D721Med (cell line): ENCODE measurements at regions not wholly inside any gene's neighbourhood (a gene's known extent, or its start where the extent isn't known, plus 50 kb on each side); places are given as distances from the start of the nearest gene placed in this dataset.

Experiments
- DNase-seq: peaks from one replicate; pipeline ENCODE4 v3.0.0; 2011; ENCODE audit warnings: low spot score; ENCODE audit not compliant: insufficient read length
- FAIRE-seq: peaks from 2 replicates; lab custom pipeline; 2011; peaks lifted over from hg19 to GRCh38; lab: Jason Lieb, UNC
- CTCF ChIP-seq: IDR thresholded peaks from 2 replicates; pipeline ENCODE4 v1.5.1; 2012; ENCODE audit warnings: mild to moderate bottlenecking, control low read depth; ENCODE audit not compliant: insufficient read depth; ENCODE audit errors: missing control alignments

DNA sequence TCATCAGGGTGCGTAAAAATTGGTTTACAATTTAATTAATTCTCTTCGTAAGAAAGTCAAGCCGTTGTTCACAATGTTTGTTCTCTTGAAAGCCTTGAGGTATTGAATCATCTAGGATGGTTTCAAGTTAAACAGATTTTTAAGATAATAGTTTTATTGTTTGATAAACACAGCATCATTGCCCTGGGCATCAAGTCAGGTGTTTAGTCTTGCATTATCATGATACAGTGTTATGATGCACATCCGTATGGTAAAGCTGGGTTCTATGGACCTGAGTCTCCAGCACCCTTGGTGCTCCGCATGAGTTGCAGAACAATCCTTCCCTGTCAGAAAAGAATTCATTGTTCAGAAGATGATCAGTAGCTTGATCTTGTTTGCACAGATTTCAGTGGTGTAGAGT is 359.5 kb downstream of the LMO4 start:
- no peak for DNase-seq
- TF ChIP-seq CTCF, result no peak
- no peak for FAIRE-seq

- TF ChIP-seq CTCF, result no peak
- FAIRE-seq, result no peak
Observed at GRCh38 chr1:87689487-87689886, 360.8 kb downstream of the LMO4 start.

GRCh38 chr1:87696483-87696882 is 367.8 kb downstream of the LMO4 start:
- DNase-seq (no peak), FAIRE-seq (no peak)
- TF ChIP-seq CTCF, result no peak

More at GRCh38 chr1:87689487-87689886, 360.8 kb downstream of the LMO4 start:
- DNase-seq, result no peak

DNA sequence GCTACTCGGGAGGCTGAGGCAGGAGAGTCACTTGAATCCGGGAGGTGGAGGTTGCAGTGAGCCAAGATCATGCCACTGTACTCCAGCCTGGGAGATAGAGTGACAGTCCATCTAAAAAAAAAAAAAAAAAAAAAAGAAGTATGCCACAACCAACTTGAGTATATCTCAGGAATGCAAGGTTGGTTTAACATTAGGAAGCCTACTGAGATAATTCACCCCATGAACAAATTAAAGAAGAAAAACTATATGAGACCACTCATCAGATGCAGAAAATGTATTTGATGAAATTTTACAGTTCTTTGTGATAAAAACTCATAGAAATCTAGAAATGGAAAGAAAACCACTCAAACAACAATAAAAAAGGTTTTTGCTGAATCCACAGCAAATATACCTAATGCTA is 373.8 kb downstream of the LMO4 start:
- DNase-seq (no peak), FAIRE-seq (no peak)
- TF ChIP-seq CTCF, result no peak

DNA sequence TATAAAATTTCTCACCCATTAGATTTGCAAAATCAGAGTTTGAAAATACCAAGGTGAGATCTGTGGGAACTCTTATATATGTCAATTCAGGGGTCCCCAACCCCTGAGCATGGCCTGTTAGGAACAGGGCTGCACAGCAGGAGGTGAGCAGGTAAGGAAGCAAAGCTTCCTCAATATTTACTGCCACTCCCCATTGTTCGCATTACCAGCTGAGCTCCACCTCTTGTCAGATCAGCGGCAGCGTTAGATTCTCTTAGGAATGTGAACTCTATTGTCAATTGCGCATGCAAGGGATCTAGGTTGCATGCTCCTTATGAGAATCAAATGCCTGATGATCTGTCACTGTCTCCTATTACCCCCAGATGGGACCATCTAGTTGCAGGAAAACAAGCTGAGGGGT is 376.6 kb downstream of the LMO4 start:
- FAIRE-seq (no peak), DNase-seq (no peak)
- TF ChIP-seq CTCF, result no peak

DNA sequence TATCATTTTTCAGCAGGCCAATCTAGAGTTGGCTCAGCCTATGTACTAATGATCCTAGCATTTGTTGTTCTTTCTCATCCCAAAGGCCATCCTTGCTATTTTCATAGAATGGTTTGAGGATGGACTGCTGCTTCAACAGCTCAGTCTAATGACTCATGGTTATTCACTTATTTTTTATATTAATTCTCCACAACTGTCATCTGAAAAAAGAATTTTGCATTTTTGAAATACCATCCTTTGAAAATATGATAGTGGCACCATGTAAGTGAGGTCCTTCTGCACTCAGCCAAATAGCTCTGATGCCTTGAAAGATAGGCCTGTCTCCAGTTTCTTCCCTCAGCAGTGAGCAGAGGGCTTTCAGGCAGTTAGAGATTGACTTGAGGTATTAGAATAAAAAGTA is 377.5 kb downstream of the LMO4 start:
- FAIRE-seq, result no peak
- TF ChIP-seq CTCF, result no peak
- DNase-seq, result no peak

DNA sequence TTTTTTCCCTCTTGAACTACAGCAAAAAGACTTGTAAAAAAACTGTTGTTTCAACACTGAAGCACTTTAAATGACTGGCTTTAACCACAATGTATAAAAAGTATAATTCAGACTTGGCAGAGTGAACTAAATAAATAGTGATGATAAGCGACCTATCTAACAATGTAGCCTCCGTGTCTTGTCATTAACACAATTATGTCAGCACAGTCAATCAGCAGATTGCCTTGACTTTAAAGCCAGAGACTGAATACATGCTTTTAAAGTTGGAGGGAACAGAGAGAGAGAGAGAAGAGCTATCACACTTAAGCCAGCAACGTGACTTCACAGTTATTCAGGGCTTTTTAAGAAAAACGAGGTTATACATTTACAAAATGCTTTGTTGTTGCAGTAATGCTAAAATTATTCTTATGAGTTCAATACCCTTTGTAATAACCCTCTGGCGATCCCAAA is 378.1 kb downstream of the LMO4 start:
- TF ChIP-seq CTCF, result no peak
- FAIRE-seq (no peak), DNase-seq (no peak)
